ENCODE measurements at regions not wholly inside any gene's neighbourhood (a gene's known extent, or its start where the extent isn't known, plus 50 kb on each side); places are given as distances from the start of the nearest gene placed in this dataset.

- no peaks in the 10 kb centered on the region for H3K9me3 ChIP-seq (ENCODE audit: control extremely low read depth in 1 of 3, control insufficient read depth in 2 of 3, insufficient read depth in 1 of 3, low read length in 2 of 3)
- H3K4me3 ChIP-seq (ENCODE audit: control extremely low read depth in 1 of 5, extremely low read depth in 1 of 5, insufficient read depth in 1 of 5, low read depth in 2 of 5, low read length in 4 of 5): no peak overlapping the region
- POLR2A ChIA-PET: no interaction called here
- ATAC-seq (ENCODE audit: low read depth) (no peak), DNase-seq (no peak)
- H2AFZ ChIP-seq (ENCODE audit: insufficient read depth, low read depth, low read length, poor library complexity, severe bottlenecking): no peak overlapping the region
- no peaks in the 10 kb centered on the region for H3K4me1 Mint-ChIP-seq
- H4K20me1 ChIP-seq (ENCODE audit: control insufficient read depth, insufficient read depth, low read length, poor library complexity, severe bottlenecking): no peaks in the 10 kb centered on the region
- CTCF ChIA-PET: no interaction called here
- TF ChIP-seq EZH2 (IDR thresholded peaks at IDR 0.05; ENCODE audit: borderline replicate concordance, insufficient read depth, low read depth, low read length, poor library complexity, severe bottlenecking) (no peak), CTCF (IDR thresholded peaks at IDR 0.05) (no peak)
- no peaks in the 10 kb centered on the region for H3K27me3 ChIP-seq (replicated peaks in 1 of 4; ENCODE audit: control extremely low read depth in 1 of 4, control insufficient read depth in 3 of 4, insufficient read depth in 4 of 4, low read length in 3 of 4)
- WGBS (ENCODE audit: insufficient coverage): 100% methylated on average over 2 of the region's 2 CpGs
- intact Hi-C loops (cut with micrococcal nuclease): no loop called here
- no peak overlapping the region for H3K9ac ChIP-seq (ENCODE audit: low read length)
- H3K36me3 ChIP-seq (replicated peaks in 1 of 2; ENCODE audit: control extremely low read depth in 1 of 2, control insufficient read depth in 1 of 2, extremely low read depth in 1 of 2, insufficient read depth in 2 of 2, low read length in 1 of 2): no peaks in the 10 kb centered on the region
- H3K9me3 Mint-ChIP-seq (ENCODE audit: insufficient read depth): no peaks in the 10 kb centered on the region
- no peak overlapping the region for H3K27ac ChIP-seq (ENCODE audit: low read length in 2 of 2)
- no peak overlapping the region for H3K27ac Mint-ChIP-seq
- no peak overlapping the region for H3K4me2 ChIP-seq (replicated peaks; ENCODE audit: low read depth, low read length, poor library complexity, severe bottlenecking)
- no peak overlapping the region for H3K4me3 Mint-ChIP-seq
- no peaks in the 10 kb centered on the region for H3K79me2 ChIP-seq (ENCODE audit: control insufficient read depth, insufficient read depth, low read length)
- H3K27me3 Mint-ChIP-seq: no peaks in the 10 kb centered on the region
- no peaks in the 10 kb centered on the region for H3K4me1 ChIP-seq (ENCODE audit: control insufficient read depth in 2 of 2, insufficient read depth in 2 of 2, low read length in 2 of 2)
These were observed 523.8 kb upstream of the FAT3 start for GRCh38 chr11:91700854-91701253.

- Histone ChIP-seq H3K4me3 (ENCODE audit: control extremely low read depth in 1 of 5, extremely low read depth in 1 of 5, insufficient read depth in 1 of 5, low read depth in 2 of 5, low read length in 4 of 5) (no peak overlapping the region), H2AFZ (ENCODE audit: insufficient read depth, low read depth, low read length, poor library complexity, severe bottlenecking) (no peak overlapping the region), H3K79me2 (ENCODE audit: control insufficient read depth, insufficient read depth, low read length) (no peaks in the 10 kb centered on the region), H3K36me3 (replicated peaks in 1 of 2; ENCODE audit: control extremely low read depth in 1 of 2, control insufficient read depth in 1 of 2, extremely low read depth in 1 of 2, insufficient read depth in 2 of 2, low read length in 1 of 2) (no peaks in the 10 kb centered on the region), H3K9me3 (ENCODE audit: control extremely low read depth in 1 of 3, control insufficient read depth in 2 of 3, insufficient read depth in 1 of 3, low read length in 2 of 3) (no peaks in the 10 kb centered on the region), H3K9ac (ENCODE audit: low read length) (no peak overlapping the region), H3K4me2 (replicated peaks; ENCODE audit: low read depth, low read length, poor library complexity, severe bottlenecking) (no peak overlapping the region), H4K20me1 (ENCODE audit: control insufficient read depth, insufficient read depth, low read length, poor library complexity, severe bottlenecking) (no peaks in the 10 kb centered on the region), H3K27ac (ENCODE audit: low read length in 2 of 2) (no peak overlapping the region), H3K27me3 (replicated peaks in 1 of 4; ENCODE audit: control extremely low read depth in 1 of 4, control insufficient read depth in 3 of 4, insufficient read depth in 4 of 4, low read length in 3 of 4) (no peaks in the 10 kb centered on the region), H3K4me1 (ENCODE audit: control insufficient read depth in 2 of 2, insufficient read depth in 2 of 2, low read length in 2 of 2) (no peaks in the 10 kb centered on the region)
- Mint-ChIP-seq H3K27me3 (no peaks in the 10 kb centered on the region), H3K27ac (no peak overlapping the region), H3K9me3 (ENCODE audit: insufficient read depth) (no peaks in the 10 kb centered on the region), H3K4me3 (no peak overlapping the region), H3K4me1 (no peaks in the 10 kb centered on the region)
- DNase-seq: no peak
- intact Hi-C loops (cut with micrococcal nuclease): no loop called here
- POLR2A ChIA-PET: no interaction called here
- TF ChIP-seq CTCF (IDR thresholded peaks at IDR 0.05) (no peak), EZH2 (IDR thresholded peaks at IDR 0.05; ENCODE audit: borderline replicate concordance, insufficient read depth, low read depth, low read length, poor library complexity, severe bottlenecking) (no peak)
- ATAC-seq (ENCODE audit: low read depth): no peak
- CTCF ChIA-PET: no interaction called here
- WGBS (ENCODE audit: insufficient coverage): 86% methylated on average over 2 of the region's 2 CpGs
These were observed 525.8 kb upstream of the FAT3 start for GRCh38 chr11:91698845-91699244.
